ENCODE measurements at regions not wholly inside any gene's neighbourhood (a gene's known extent, or its start where the extent isn't known, plus 50 kb on each side); places are given as distances from the start of the nearest gene placed in this dataset.

DNA sequence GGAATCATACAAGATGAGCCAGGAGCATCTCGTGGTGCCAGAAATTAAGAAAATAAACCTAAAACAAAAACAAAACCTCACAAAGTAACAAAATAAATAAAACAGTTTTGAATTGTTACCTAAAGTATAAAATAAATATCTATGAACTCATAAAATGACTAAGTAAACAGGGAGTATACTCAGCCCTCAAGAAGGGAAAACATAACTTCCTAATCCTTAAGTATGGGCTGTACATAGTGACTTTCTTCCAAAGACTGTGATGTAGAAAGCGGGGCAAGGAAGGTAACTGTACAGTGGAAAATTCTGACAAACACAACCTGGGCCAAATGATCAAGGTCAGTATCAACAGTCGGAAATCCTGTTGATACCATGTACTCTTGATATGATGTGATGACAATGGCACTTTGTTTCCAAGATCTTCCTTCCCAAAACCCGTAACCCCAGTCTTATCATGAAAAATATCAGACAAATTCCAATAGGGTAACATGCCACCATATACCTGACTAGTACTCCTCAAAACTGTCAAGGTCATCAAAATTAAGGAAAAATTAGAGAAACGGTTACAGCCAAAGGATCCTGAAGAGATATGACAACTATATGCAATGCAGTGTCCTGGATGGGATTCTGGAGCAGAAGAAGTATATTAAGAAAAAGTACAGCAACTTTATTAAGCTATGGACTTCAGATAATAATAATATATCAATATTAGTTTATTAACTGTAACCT, 76.0 kb upstream of the XIRP2 start:
- Histone ChIP-seq H3K79me2 (ENCODE audit: insufficient read depth, low read length) (no peaks in the 10 kb centered on the region), H3K27ac (ENCODE audit: low read depth, low read length) (no peak overlapping the region), H3K27me3 (ENCODE audit: insufficient read depth, low read length) (no peaks in the 10 kb centered on the region), H3K4me2 (ENCODE audit: low read length) (no peak overlapping the region), H3K9me3 (ENCODE audit: control insufficient read depth in 1 of 2, insufficient read depth in 1 of 2, low read depth in 1 of 2, low read length in 2 of 2) (peaks cover 0 to 8% of the 10 kb centered on the region in 2 experiments; a peak in 2 of 4 replicates), H3K9ac (ENCODE audit: low read length) (no peak overlapping the region), H3K9me2 (ENCODE audit: insufficient read depth) (no peaks in the 10 kb centered on the region), H3K36me3 (ENCODE audit: control insufficient read depth in 1 of 2, insufficient read depth in 2 of 2, low read length in 2 of 2) (no peaks in the 10 kb centered on the region), H2AFZ (ENCODE audit: low read depth, low read length, poor library complexity, severe bottlenecking) (no peak overlapping the region), H4K20me1 (ENCODE audit: insufficient read depth) (no peaks in the 10 kb centered on the region), H3K4me1 (ENCODE audit: control insufficient read depth in 1 of 2, insufficient read depth in 2 of 2, low read length in 2 of 2) (no peaks in the 10 kb centered on the region), H3K4me3 (replicated peaks in 1 of 2; ENCODE audit: low read depth in 1 of 2, low read length in 2 of 2) (no peak overlapping the region)
- intact Hi-C loops (cut with micrococcal nuclease): no loop called here
- no peak for DNase-seq (ENCODE audit: low read depth, low spot score)
- ChIA-PET POLR2A (no interaction called here), RAD21 (ENCODE audit: low non-redundant PET in 1 of 2, low total read pairs in 2 of 2, uncharacterized antibody in 2 of 2, unreplicated experiment in 2 of 2) (no interaction called here), CTCF (no interaction called here)
- no TSS peak for BruUV-seq (replicated peaks)
- no peak for TF ChIP-seq SRF (IDR thresholded peaks at IDR 0.05; ENCODE audit: low read depth)
- TF ChIP-seq ELF1 (IDR thresholded peaks at IDR 0.05; ENCODE audit: borderline replicate concordance, low read depth): no peak
- TF ChIP-seq EGR1 (IDR thresholded peaks at IDR 0.05; ENCODE audit: low read depth): no peak
- no peak for TF ChIP-seq CEBPB (IDR thresholded peaks at IDR 0.05; ENCODE audit: low read depth)
- TF ChIP-seq, protein P1, sequence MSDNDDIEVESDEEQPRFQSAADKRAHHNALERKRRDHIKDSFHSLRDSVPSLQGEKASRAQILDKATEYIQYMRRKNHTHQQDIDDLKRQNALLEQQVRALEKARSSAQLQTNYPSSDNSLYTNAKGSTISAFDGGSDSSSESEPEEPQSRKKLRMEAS (IDR thresholded peaks at IDR 0.05): no peak
- no peak for TF ChIP-seq EZH2 (IDR thresholded peaks at IDR 0.05)
- TF ChIP-seq SIN3A (IDR thresholded peaks at IDR 0.05; ENCODE audit: low read depth): no peak
- TF ChIP-seq TCF7L2 (IDR thresholded peaks at IDR 0.05; ENCODE audit: borderline replicate concordance, extremely low read depth, insufficient read depth, insufficient read length): no peak
- TF ChIP-seq SP1 (IDR thresholded peaks at IDR 0.05; ENCODE audit: low read depth): no peak
- TF ChIP-seq FOSL1 (IDR thresholded peaks at IDR 0.05; ENCODE audit: low read depth): no peak
- TF ChIP-seq POLR2AphosphoS5 (IDR thresholded peaks at IDR 0.05; ENCODE audit: low read depth, low read length): no peak
- TF ChIP-seq POLR2A (IDR thresholded peaks at IDR 0.05; ENCODE audit: borderline replicate concordance, extremely low read depth, insufficient read depth, insufficient read length): no peak
- no peak for TF ChIP-seq RAD21 (IDR thresholded peaks at IDR 0.05; ENCODE audit: low read depth)
- TF ChIP-seq, protein P2, sequence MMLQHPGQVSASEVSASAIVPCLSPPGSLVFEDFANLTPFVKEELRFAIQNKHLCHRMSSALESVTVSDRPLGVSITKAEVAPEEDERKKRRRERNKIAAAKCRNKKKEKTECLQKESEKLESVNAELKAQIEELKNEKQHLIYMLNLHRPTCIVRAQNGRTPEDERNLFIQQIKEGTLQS (IDR thresholded peaks at IDR 0.05): no peak
- TF ChIP-seq ZFX (IDR thresholded peaks at IDR 0.05): no peak
- TF ChIP-seq EZH2phosphoT487 (IDR thresholded peaks at IDR 0.05; ENCODE audit: borderline replicate concordance): no peak
- no peak for TF ChIP-seq JUND (IDR thresholded peaks at IDR 0.05)
- TF ChIP-seq, protein P3, sequence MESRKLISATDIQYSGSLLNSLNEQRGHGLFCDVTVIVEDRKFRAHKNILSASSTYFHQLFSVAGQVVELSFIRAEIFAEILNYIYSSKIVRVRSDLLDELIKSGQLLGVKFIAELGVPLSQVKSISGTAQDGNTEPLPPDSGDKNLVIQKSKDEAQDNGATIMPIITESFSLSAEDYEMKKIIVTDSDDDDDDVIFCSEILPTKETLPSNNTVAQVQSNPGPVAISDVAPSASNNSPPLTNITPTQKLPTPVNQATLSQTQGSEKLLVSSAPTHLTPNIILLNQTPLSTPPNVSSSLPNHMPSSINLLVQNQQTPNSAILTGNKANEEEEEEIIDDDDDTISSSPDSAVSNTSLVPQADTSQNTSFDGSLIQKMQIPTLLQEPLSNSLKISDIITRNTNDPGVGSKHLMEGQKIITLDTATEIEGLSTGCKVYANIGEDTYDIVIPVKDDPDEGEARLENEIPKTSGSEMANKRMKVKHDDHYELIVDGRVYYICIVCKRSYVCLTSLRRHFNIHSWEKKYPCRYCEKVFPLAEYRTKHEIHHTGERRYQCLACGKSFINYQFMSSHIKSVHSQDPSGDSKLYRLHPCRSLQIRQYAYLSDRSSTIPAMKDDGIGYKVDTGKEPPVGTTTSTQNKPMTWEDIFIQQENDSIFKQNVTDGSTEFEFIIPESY (IDR thresholded peaks at IDR 0.05; ENCODE audit: extremely low read depth, insufficient replicate concordance, low read length): no peak
- no peak for ATAC-seq
